SU-DHL-6 (cell line): ENCODE measurements at regions not wholly inside any gene's neighbourhood (a gene's known extent, or its start where the extent isn't known, plus 50 kb on each side); places are given as distances from the start of the nearest gene placed in this dataset.

Experiments
- H2AFZ ChIP-seq: fragments of 200-600 bp; sonication (generic); 2 replicates; pipeline ENCODE4 v1.6.1; 2014; ENCODE audit warnings: low read depth, mild to moderate bottlenecking, moderate library complexity, mixed read lengths, antibody characterized with exemption, low read length; ENCODE audit not compliant: severe bottlenecking
- H3F3A ChIP-seq: fragments of 200-600 bp; shearing (Covaris generic); 2 replicates; pipeline ENCODE4 v1.6.0; 2016; ENCODE audit warnings: antibody characterized with exemption, mild to moderate bottlenecking; ENCODE audit not compliant: insufficient read depth
- H3K27ac ChIP-seq: fragments of 200-600 bp; sonication (generic); 2 replicates; pipeline ENCODE4 v1.5.1; 2016; ENCODE audit warnings: low read depth, mild to moderate bottlenecking, low read length, moderate library complexity, mixed read lengths
- H3K27me3 ChIP-seq: fragments of 200-600 bp; sonication (generic), shearing (Covaris generic); 2 replicates; pipeline ENCODE4 v1.6.0; 2014; ENCODE audit warnings: mild to moderate bottlenecking, low read length
- H3K36me3 ChIP-seq: fragments of 200-600 bp; sonication (generic); 2 replicates; pipeline ENCODE4 v1.6.1; 2014; ENCODE audit warnings: mild to moderate bottlenecking, low read length, mixed read lengths
- H3K4me2 ChIP-seq: fragments of 300-600, 200-600 bp; shearing (Covaris generic), sonication (generic); 2 replicates; pipeline ENCODE4 v1.6.0; 2014; ENCODE audit warnings: low read length, low read depth, mild to moderate bottlenecking; ENCODE audit not compliant: poor library complexity, severe bottlenecking
- H3K4me3 ChIP-seq: fragments of 200-600 bp; sonication (generic); 2 replicates; pipeline ENCODE4 v1.5.1; 2014; ENCODE audit warnings: antibody characterized with exemption, low read length, mild to moderate bottlenecking, mixed read lengths; ENCODE audit not compliant: insufficient read depth, poor library complexity, severe bottlenecking
- H3K79me2 ChIP-seq: fragments of 200-600 bp; sonication (generic); 2 replicates; pipeline ENCODE4 v1.6.1; 2014; ENCODE audit warnings: mild to moderate bottlenecking, low read length, moderate library complexity; ENCODE audit not compliant: insufficient read depth
- H3K9ac ChIP-seq: fragments of 200-600 bp; sonication (generic); 2 replicates; pipeline ENCODE4 v1.7.0; 2014; ENCODE audit warnings: mild to moderate bottlenecking, low read length
- H3K9me2 ChIP-seq: fragments of 200-600 bp; sonication (generic); replicated peaks from 2 replicates; pipeline ENCODE4 v1.6.1; 2014; ENCODE audit warnings: low read length; ENCODE audit not compliant: insufficient read depth
- H3K9me3 ChIP-seq: fragments of 200-600 bp; sonication (generic); 2 replicates; pipeline ENCODE4 v1.6.1; 2014; ENCODE audit warnings: low read length, mixed read lengths; ENCODE audit not compliant: insufficient read depth
- H4K20me1 ChIP-seq: fragments of 200-600 bp; sonication (generic); 2 replicates; pipeline ENCODE4 v1.6.1; 2014; ENCODE audit warnings: low read depth, mild to moderate bottlenecking, antibody characterized with exemption, low read length, moderate library complexity, mixed read lengths
- EZH2phosphoT487 ChIP-seq: fragments of 200-600 bp; sonication (generic), shearing (Covaris generic); conservative IDR thresholded peaks from 2 replicates; pipeline ENCODE4 v1.6.1; 2018; ENCODE audit warnings: mild to moderate bottlenecking, antibody characterized with exemption, low read length, moderate library complexity, mixed read lengths
- TF ChIP-seq, protein P1 (sequence below): fragments of 200-600 bp; sonication (generic); IDR thresholded peaks from one replicate; pipeline ENCODE4 v1.5.1; 2017; ENCODE audit warnings: antibody characterized with exemption, mild to moderate bottlenecking, low read length, moderate library complexity; ENCODE audit not compliant: insufficient read depth, poor library complexity, severe bottlenecking

DNA sequence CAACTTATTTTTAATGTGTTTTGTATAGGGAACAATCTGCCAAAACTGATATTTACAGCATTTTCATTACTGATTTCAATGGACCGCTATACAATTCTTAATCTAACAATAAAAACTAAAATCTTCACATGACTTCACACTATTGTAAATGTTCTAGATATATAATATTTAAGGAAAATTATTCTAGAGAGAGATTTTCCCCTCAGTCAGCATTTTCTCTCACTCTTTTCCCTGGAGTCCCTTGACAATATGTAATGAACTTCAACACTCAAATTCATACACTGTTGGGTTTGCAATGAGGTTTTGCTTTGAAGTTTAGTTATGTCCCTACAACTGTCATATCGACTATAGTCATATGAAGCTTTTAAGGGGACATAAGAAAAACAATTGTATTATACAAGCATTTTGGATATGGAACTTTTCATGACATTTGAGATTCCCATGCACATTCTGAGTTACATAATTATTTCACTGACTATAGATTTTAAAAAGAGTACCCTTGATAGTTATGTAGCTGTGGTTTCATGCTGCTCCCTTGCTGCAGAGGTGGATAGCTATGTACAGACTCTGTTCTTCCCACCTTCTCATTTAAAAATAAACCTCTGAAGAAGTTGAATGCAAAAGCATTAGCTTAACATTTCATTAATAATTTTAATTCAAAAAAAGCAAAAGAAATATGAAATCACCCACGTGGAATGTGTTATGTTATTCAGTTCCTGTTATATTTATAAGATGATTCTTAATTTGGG, 338.5 kb downstream of the AKAIN1 start:
- H4K20me1 ChIP-seq, result no peaks in the 10 kb centered on the region
- H2AFZ ChIP-seq, result no peak overlapping the region
- TF ChIP-seq EZH2phosphoT487, result no peak
- TF ChIP-seq, protein P1, sequence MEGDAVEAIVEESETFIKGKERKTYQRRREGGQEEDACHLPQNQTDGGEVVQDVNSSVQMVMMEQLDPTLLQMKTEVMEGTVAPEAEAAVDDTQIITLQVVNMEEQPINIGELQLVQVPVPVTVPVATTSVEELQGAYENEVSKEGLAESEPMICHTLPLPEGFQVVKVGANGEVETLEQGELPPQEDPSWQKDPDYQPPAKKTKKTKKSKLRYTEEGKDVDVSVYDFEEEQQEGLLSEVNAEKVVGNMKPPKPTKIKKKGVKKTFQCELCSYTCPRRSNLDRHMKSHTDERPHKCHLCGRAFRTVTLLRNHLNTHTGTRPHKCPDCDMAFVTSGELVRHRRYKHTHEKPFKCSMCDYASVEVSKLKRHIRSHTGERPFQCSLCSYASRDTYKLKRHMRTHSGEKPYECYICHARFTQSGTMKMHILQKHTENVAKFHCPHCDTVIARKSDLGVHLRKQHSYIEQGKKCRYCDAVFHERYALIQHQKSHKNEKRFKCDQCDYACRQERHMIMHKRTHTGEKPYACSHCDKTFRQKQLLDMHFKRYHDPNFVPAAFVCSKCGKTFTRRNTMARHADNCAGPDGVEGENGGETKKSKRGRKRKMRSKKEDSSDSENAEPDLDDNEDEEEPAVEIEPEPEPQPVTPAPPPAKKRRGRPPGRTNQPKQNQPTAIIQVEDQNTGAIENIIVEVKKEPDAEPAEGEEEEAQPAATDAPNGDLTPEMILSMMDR, result no peak
- H3K4me2 ChIP-seq, result no peak overlapping the region
- H3K79me2 ChIP-seq, result no peaks in the 10 kb centered on the region
- no peak overlapping the region for H3K9ac ChIP-seq
- no peaks in the 10 kb centered on the region for H3K27me3 ChIP-seq
- no peak overlapping the region for H3K27ac ChIP-seq
- no peaks in the 10 kb centered on the region for H3K9me3 ChIP-seq
- no peak overlapping the region for H3K4me3 ChIP-seq
- H3F3A ChIP-seq, result no peaks in the 10 kb centered on the region
- H3K36me3 ChIP-seq, result no peaks in the 10 kb centered on the region
- no peaks in the 10 kb centered on the region for H3K9me2 ChIP-seq

DNA sequence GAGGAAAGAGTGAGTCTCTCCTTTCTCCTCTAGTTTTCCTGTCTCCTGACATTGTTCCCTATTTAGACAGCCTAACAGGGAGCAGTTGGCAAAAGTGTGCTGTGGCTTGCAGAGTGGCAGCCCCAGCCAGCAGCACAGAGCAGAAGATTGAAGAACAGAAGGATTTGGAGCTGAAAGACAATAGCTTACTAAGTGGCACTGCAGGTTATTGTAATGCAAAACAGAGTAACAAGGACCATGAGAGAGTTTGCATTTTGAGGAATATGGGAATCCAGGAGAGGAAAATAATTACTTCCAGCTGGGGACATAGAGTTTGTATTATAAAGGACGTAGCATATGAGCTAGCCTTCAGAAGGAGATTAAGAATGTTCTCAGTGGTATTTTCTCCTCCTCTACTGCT, 342.4 kb downstream of the AKAIN1 start:
- H3K9me2 ChIP-seq, result no peaks in the 10 kb centered on the region
- no peak overlapping the region for H3K4me2 ChIP-seq

DNA sequence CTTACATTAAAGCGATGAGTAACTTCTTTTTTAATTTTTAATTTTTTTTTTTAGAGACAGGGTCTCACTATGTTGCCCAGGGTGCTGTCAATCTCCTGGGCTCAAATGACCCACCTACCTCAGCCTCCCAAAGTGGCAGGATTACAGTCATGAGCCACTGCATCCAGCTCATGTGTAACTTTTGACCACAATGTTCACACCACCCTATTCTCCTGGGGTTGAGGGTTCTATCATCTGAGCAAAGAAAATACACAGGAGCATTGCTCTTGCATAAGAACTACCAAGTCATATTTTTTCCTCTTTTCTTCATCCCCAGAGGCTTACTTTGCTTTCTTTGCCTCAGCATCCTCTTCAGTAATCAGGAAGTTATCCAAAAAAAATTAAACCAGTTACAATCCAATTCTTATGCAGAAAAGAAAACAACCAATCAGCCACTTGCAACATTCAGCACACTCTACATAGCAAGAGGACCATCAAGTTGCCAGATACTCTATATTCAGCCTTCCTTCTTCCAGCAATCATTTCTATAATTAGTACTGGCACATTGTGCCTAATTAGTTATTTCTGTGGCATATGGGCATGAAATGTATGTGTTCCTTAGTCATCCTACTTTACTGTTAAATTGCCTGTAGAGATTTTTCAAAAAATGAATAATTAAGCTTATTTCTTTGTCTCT, 345.6 kb downstream of the AKAIN1 start:
- H4K20me1 ChIP-seq, result no peaks in the 10 kb centered on the region
- H3K27me3 ChIP-seq, result no peaks in the 10 kb centered on the region
- no peaks in the 10 kb centered on the region for H3K9me2 ChIP-seq
- no peaks in the 10 kb centered on the region for H3K79me2 ChIP-seq
- no peak overlapping the region for H3K4me2 ChIP-seq
- H2AFZ ChIP-seq, result no peak overlapping the region
- no peaks in the 10 kb centered on the region for H3F3A ChIP-seq
- TF ChIP-seq, protein P1, result no peak
- no peak for TF ChIP-seq EZH2phosphoT487
- no peak overlapping the region for H3K9ac ChIP-seq
- H3K9me3 ChIP-seq, result no peaks in the 10 kb centered on the region
- no peak overlapping the region for H3K4me3 ChIP-seq
- H3K36me3 ChIP-seq, result no peaks in the 10 kb centered on the region
- no peak overlapping the region for H3K27ac ChIP-seq

More for the DNA sequence above, 342.4 kb downstream of the AKAIN1 start:
- Histone ChIP-seq H3F3A (no peaks in the 10 kb centered on the region), H3K9ac (no peak overlapping the region), H2AFZ (no peak overlapping the region), H4K20me1 (no peaks in the 10 kb centered on the region), H3K27ac (no peak overlapping the region), H3K79me2 (no peaks in the 10 kb centered on the region), H3K36me3 (no peaks in the 10 kb centered on the region), H3K9me3 (no peaks in the 10 kb centered on the region), H3K27me3 (no peaks in the 10 kb centered on the region), H3K4me3 (no peak overlapping the region)
- no peak for TF ChIP-seq EZH2phosphoT487
- TF ChIP-seq, protein P1, result no peak
